Peyer's patch (tissue), 4 donors: ENCODE measurements at regions not wholly inside any gene's neighbourhood (a gene's known extent, or its start where the extent isn't known, plus 50 kb on each side); places are given as distances from the start of the nearest gene placed in this dataset.

Experiments
- DNase-seq, 3 donors: peaks; one replicate each; pipeline ENCODE4 v3.0.0-alpha.2; 2017 to 2019
- H3K27ac ChIP-seq, 4 donors: fragments of 200-600 bp; sonication (generic); one replicate each; pipeline ENCODE4 v1.5.1; 2016 to 2019
- H3K27me3 ChIP-seq, 2 donors: fragments of 200-600 bp; sonication (generic); one replicate each; pipeline ENCODE4 v1.5.1; 2019
- H3K36me3 ChIP-seq, 3 donors: fragments of 200-600 bp; sonication (generic); one replicate each; pipeline ENCODE4 v1.5.1; 2016 to 2019
- H3K4me1 ChIP-seq, 4 donors: fragments of 200-600 bp; sonication (generic); one replicate each; pipeline ENCODE4 v1.5.1; 2016 to 2019
- H3K4me3 ChIP-seq, 4 donors: fragments of 200-600 bp; sonication (generic); 1 replicate in 3 of 4; 2 replicates in 1 of 4; pipeline ENCODE4 v1.5.1; 2016 to 2019; ENCODE audit warnings: mild to moderate bottlenecking in 1 of 4
- H3K9me3 ChIP-seq, 4 donors: fragments of 200-600 bp; sonication (generic); one replicate each; pipeline ENCODE4 v1.5.1; 2016 to 2019; ENCODE audit warnings: mild to moderate bottlenecking in 1 of 4
- POLR2A ChIP-seq, 2 donors: fragments of 450-650 bp; IDR thresholded peaks; one replicate each; pipeline ENCODE4 v1.5.1; 2017; ENCODE audit warnings: antibody characterized with exemption in 2 of 2, mild to moderate bottlenecking in 2 of 2, moderate library complexity in 2 of 2
- TF ChIP-seq, protein P1 (sequence below), 6 experiments: fragments of 450-650 bp in 4 of 6; fragments of 200-600 bp in 2 of 6; sonication (generic) in 1 of 6; IDR thresholded peaks; one replicate each; pipeline ENCODE4 v1.5.1; 2017 to 2019; ENCODE audit warnings: antibody characterized with exemption in 6 of 6, mild to moderate bottlenecking in 3 of 6, moderate library complexity in 1 of 6

DNA sequence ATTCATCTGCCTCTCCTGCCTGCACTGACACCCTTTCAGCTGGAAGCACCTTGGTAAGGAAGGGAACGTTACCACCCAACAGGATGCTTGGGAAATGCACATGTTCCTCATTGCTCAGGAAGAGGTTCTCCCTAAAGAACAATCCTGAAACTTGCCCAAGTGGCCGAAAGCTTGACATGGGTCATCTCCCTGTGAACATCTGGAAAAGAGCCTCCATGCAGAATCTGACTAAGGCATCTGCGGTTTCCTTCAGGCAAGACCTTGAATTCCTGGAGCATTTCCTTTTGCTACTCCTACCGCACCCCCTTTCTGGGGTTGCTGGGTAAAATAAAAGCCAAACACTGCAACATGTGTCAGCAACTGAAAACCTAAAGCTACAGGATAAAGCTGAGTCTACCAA is 68.7 kb upstream of the SNRK start:
- Histone ChIP-seq H3K9me3 (no peaks in the 10 kb centered on the region), H3K4me3 (no peak overlapping the region), H3K36me3 (no peaks in the 10 kb centered on the region), H3K27ac (no peak overlapping the region), H3K27me3 (no peaks in the 10 kb centered on the region), H3K4me1 (no peaks in the 10 kb centered on the region)
- TF ChIP-seq, protein P1, sequence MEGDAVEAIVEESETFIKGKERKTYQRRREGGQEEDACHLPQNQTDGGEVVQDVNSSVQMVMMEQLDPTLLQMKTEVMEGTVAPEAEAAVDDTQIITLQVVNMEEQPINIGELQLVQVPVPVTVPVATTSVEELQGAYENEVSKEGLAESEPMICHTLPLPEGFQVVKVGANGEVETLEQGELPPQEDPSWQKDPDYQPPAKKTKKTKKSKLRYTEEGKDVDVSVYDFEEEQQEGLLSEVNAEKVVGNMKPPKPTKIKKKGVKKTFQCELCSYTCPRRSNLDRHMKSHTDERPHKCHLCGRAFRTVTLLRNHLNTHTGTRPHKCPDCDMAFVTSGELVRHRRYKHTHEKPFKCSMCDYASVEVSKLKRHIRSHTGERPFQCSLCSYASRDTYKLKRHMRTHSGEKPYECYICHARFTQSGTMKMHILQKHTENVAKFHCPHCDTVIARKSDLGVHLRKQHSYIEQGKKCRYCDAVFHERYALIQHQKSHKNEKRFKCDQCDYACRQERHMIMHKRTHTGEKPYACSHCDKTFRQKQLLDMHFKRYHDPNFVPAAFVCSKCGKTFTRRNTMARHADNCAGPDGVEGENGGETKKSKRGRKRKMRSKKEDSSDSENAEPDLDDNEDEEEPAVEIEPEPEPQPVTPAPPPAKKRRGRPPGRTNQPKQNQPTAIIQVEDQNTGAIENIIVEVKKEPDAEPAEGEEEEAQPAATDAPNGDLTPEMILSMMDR (IDR thresholded peaks at IDR 0.05): no peak
- DNase-seq: no peak

DNA sequence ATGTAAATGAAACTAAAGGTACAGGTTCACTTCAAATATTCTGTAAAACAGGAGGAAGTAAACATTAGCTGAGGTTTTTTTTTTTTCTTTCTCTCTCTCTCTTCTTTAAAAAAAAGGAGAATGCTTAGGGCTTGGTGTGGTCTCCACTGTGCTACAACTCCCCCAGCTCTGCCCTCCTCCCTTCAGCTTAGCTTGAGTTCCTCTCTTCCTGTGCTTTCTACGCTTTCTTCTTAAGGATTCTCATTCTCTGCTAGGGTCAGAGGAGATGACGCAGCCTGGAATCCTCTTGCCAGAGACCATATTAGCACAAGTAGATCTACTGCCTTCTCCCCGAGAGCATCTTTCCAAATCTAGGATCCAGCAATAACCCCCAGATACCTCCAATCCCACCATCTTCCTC is 69.1 kb upstream of the SNRK start:
- Histone ChIP-seq H3K9me3 (no peaks in the 10 kb centered on the region), H3K27me3 (no peaks in the 10 kb centered on the region), H3K27ac (no peak overlapping the region), H3K4me3 (no peak overlapping the region), H3K36me3 (no peaks in the 10 kb centered on the region), H3K4me1 (no peaks in the 10 kb centered on the region)
- TF ChIP-seq, protein P1 (IDR thresholded peaks at IDR 0.05): no peak
- no peak for TF ChIP-seq POLR2A (IDR thresholded peaks at IDR 0.05)
- no peak for DNase-seq

- H3K27ac ChIP-seq: no peak overlapping the region
- H3K4me1 ChIP-seq: no peaks in the 10 kb centered on the region
- TF ChIP-seq, protein P1 (IDR thresholded peaks at IDR 0.05): no peak
- TF ChIP-seq POLR2A (IDR thresholded peaks at IDR 0.05): no peak
- H3K36me3 ChIP-seq: no peaks in the 10 kb centered on the region
- H3K9me3 ChIP-seq: no peaks in the 10 kb centered on the region
- no peak for DNase-seq
- no peaks in the 10 kb centered on the region for H3K27me3 ChIP-seq
- H3K4me3 ChIP-seq: no peak overlapping the region
These were observed 70.6 kb upstream of the SNRK start for GRCh38 chr3:43215663-43216275.

GRCh38 chr3:43215138-43215537 is 71.2 kb upstream of the SNRK start:
- Histone ChIP-seq H3K36me3 (no peaks in the 10 kb centered on the region), H3K27ac (peak overlapping the region in 1 of 4 donors; percentile 21), H3K4me1 (no peaks in the 10 kb centered on the region), H3K4me3 (no peak overlapping the region), H3K27me3 (no peaks in the 10 kb centered on the region), H3K9me3 (no peaks in the 10 kb centered on the region)
- DNase-seq: no peak
- TF ChIP-seq, protein P1 (IDR thresholded peaks at IDR 0.05): no peak
- no peak for TF ChIP-seq POLR2A (IDR thresholded peaks at IDR 0.05)

GRCh38 chr3:43214616-43215015 is 71.7 kb upstream of the SNRK start:
- Histone ChIP-seq H3K27ac (peak overlapping the region in 2 of 4 donors; percentile 21 to 32), H3K4me3 (no peak overlapping the region), H3K9me3 (no peaks in the 10 kb centered on the region), H3K27me3 (no peaks in the 10 kb centered on the region), H3K4me1 (no peaks in the 10 kb centered on the region), H3K36me3 (no peaks in the 10 kb centered on the region)
- no peak for TF ChIP-seq POLR2A (IDR thresholded peaks at IDR 0.05)
- TF ChIP-seq, protein P1 (IDR thresholded peaks at IDR 0.05): no peak
- DNase-seq: peak in 1 of 3 donors; percentile 51

DNA sequence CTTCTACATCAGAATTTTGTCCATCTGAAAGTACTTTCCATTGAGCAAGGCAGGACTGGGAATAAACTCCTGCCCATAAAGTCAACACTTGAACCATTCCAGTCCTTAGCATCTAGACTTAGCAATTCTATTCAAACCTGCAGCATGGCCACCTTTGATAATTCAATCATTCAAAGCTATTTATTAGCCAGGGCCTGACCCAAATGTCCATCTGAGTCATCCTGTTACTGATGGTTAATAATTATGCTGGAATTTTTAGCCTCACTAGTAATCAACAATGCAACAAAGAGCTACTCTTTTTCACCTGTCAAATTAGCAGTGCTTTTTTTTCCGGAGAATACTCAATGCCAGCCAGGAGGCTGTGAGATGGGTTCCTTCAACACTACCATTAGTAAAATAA is 72.7 kb upstream of the SNRK start:
- TF ChIP-seq POLR2A (IDR thresholded peaks at IDR 0.05): no peak
- TF ChIP-seq, protein P1 (IDR thresholded peaks at IDR 0.05): no peak
- H3K9me3 ChIP-seq: no peaks in the 10 kb centered on the region
- no peak overlapping the region for H3K4me3 ChIP-seq
- no peak for DNase-seq
- H3K4me1 ChIP-seq: no peaks in the 10 kb centered on the region
- H3K27ac ChIP-seq: peak overlapping the region in 1 of 4 donors; percentile 25
- no peaks in the 10 kb centered on the region for H3K27me3 ChIP-seq
- H3K36me3 ChIP-seq: no peaks in the 10 kb centered on the region
